Spleen (tissue), 7 donors: ENCODE measurements at regions not wholly inside any gene's neighbourhood (a gene's known extent, or its start where the extent isn't known, plus 50 kb on each side); places are given as distances from the start of the nearest gene placed in this dataset.

Experiments
- POLR2A ChIP-seq, 3 donors: fragments of 450-650 bp; IDR thresholded peaks; one replicate each; pipeline ENCODE4 v1.5.1; 2017; ENCODE audit warnings: antibody characterized with exemption in 3 of 3, mild to moderate bottlenecking in 1 of 3
- POLR2AphosphoS5 ChIP-seq, 3 donors: sonication (generic); formaldehyde crosslinking; IDR thresholded peaks; one replicate each; pipeline ENCODE4 v1.5.1; 2017; ENCODE audit warnings: antibody characterized with exemption in 3 of 3
- TF ChIP-seq, protein P1 (sequence below), 11 experiments: fragments of 200-600 bp in 7 of 11; fragments of 450-650 bp in 4 of 11; sonication (generic) in 4 of 11; IDR thresholded peaks in 8 of 11; conservative IDR thresholded peaks in 3 of 11; 1 replicate in 7 of 11; 2 replicates in 4 of 11; pipeline versions ENCODE4 v1.4.0 to v1.8.0; 2016 to 2021; ENCODE audit warnings: antibody characterized with exemption in 11 of 11, inconsistent platforms in 4 of 11, mild to moderate bottlenecking in 1 of 11
- donor health status: DM: no; HTN: no; CAD: no; lungs with moderate emphysema.
- donor health status: DM: no; HTN: no; CAD: no.
- donor health status: DM: no; HTN: no; CAD: no.

DNA sequence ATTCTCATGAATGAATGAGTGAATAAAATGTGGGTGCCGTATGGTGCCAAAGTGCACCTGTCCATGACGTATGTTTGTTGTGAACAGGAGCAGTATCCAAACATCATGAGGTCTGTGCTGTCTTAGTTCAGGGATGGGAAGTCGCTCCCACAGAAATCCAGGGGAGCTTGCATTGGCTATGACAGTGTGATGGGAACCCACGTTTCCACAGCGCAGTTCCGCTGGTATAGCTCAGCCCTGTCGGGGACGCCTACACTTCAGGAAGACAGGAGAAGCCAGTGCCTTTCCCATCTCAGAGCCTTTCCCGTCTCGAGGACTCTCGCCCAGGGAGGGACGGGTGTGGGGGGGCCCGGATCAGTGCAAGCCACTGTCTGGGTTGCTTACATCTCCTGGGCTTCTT, 69.8 kb downstream of the DACT2 start:
- TF ChIP-seq, protein P1, sequence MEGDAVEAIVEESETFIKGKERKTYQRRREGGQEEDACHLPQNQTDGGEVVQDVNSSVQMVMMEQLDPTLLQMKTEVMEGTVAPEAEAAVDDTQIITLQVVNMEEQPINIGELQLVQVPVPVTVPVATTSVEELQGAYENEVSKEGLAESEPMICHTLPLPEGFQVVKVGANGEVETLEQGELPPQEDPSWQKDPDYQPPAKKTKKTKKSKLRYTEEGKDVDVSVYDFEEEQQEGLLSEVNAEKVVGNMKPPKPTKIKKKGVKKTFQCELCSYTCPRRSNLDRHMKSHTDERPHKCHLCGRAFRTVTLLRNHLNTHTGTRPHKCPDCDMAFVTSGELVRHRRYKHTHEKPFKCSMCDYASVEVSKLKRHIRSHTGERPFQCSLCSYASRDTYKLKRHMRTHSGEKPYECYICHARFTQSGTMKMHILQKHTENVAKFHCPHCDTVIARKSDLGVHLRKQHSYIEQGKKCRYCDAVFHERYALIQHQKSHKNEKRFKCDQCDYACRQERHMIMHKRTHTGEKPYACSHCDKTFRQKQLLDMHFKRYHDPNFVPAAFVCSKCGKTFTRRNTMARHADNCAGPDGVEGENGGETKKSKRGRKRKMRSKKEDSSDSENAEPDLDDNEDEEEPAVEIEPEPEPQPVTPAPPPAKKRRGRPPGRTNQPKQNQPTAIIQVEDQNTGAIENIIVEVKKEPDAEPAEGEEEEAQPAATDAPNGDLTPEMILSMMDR (IDR thresholded peaks at IDR 0.05 in 8 of 11, conservative IDR thresholded peaks at IDR 0.05 in 3 of 11), result no peak
- TF ChIP-seq POLR2A (IDR thresholded peaks at IDR 0.05), result no peak
- TF ChIP-seq POLR2AphosphoS5 (IDR thresholded peaks at IDR 0.05), result no peak
